ENCODE measurements at regions not wholly inside any gene's neighbourhood (a gene's known extent, or its start where the extent isn't known, plus 50 kb on each side); places are given as distances from the start of the nearest gene placed in this dataset.
"Not testable (repeated sequence)": the region's sequence is repeated elsewhere in the genome, so short reads cannot be mapped to it uniquely, and the experiment has no call there.

GRCh38 chr7:83820641-83821040 lies 171.7 kb upstream of the SEMA3E start:
- H4K20me1 ChIP-seq (ENCODE audit: insufficient read depth, low read length) = no peaks in the 10 kb centered on the region
- no peak for DNase-seq
- no peaks in the 10 kb centered on the region for H3K79me2 ChIP-seq (ENCODE audit: low read length)
- no peak overlapping the region for H3K4me3 ChIP-seq (ENCODE audit: low read length)
- H3F3A ChIP-seq (ENCODE audit: insufficient read depth, low read length) = no peaks in the 10 kb centered on the region
- no peaks in the 10 kb centered on the region for H3K9me2 ChIP-seq (replicated peaks; ENCODE audit: insufficient read depth, low read length)
- H3K36me3 ChIP-seq (replicated peaks; ENCODE audit: insufficient read depth, low read length) = no peaks in the 10 kb centered on the region
- H3K4me1 ChIP-seq (ENCODE audit: low read length) = no peaks in the 10 kb centered on the region
- TF ChIP-seq EZH2 (optimal IDR thresholded peaks at IDR 0.05; ENCODE audit: low read depth, low read length) = no peak
- no peak for TF ChIP-seq CTCF (IDR thresholded peaks at IDR 0.05; ENCODE audit: low read length)
- TF ChIP-seq EZH2phosphoT487 (IDR thresholded peaks at IDR 0.05; ENCODE audit: low read length) = no peak
- no peaks in the 10 kb centered on the region for H3K9me3 ChIP-seq (replicated peaks; ENCODE audit: insufficient read depth, low read length)
- H3K4me2 ChIP-seq (ENCODE audit: low read depth, low read length) = no peak overlapping the region
- no peak overlapping the region for H3K9ac ChIP-seq (ENCODE audit: low read length)
- H3K27ac ChIP-seq (ENCODE audit: low read length) = no peak overlapping the region
- no peaks in the 10 kb centered on the region for H3K27me3 ChIP-seq (replicated peaks; ENCODE audit: insufficient read depth, low read length)
- H2AFZ ChIP-seq (ENCODE audit: low read length) = no peak overlapping the region

GRCh38 chr7:83819911-83820310 lies 171.0 kb upstream of the SEMA3E start:
- H3K4me3 ChIP-seq (ENCODE audit: low read length) = no peak overlapping the region
- H3K79me2 ChIP-seq (ENCODE audit: low read length) = no peaks in the 10 kb centered on the region
- H3K27ac ChIP-seq (ENCODE audit: low read length) = no peak overlapping the region
- DNase-seq = no peak
- H3K4me2 ChIP-seq (ENCODE audit: low read depth, low read length) = no peak overlapping the region
- no peaks in the 10 kb centered on the region for H3K4me1 ChIP-seq (ENCODE audit: low read length)
- no peaks in the 10 kb centered on the region for H4K20me1 ChIP-seq (ENCODE audit: insufficient read depth, low read length)
- H3K27me3 ChIP-seq (replicated peaks; ENCODE audit: insufficient read depth, low read length) = no peaks in the 10 kb centered on the region
- H3K9me3 ChIP-seq (replicated peaks; ENCODE audit: insufficient read depth, low read length) = no peaks in the 10 kb centered on the region
- H2AFZ ChIP-seq (ENCODE audit: low read length) = no peak overlapping the region
- TF ChIP-seq EZH2 (optimal IDR thresholded peaks at IDR 0.05; ENCODE audit: low read depth, low read length) = no peak
- no peak for TF ChIP-seq CTCF (IDR thresholded peaks at IDR 0.05; ENCODE audit: low read length)
- TF ChIP-seq EZH2phosphoT487 (IDR thresholded peaks at IDR 0.05; ENCODE audit: low read length) = no peak
- H3K36me3 ChIP-seq (replicated peaks; ENCODE audit: insufficient read depth, low read length) = no peaks in the 10 kb centered on the region
- H3K9me2 ChIP-seq (replicated peaks; ENCODE audit: insufficient read depth, low read length) = no peaks in the 10 kb centered on the region
- H3F3A ChIP-seq (ENCODE audit: insufficient read depth, low read length) = no peaks in the 10 kb centered on the region
- H3K9ac ChIP-seq (ENCODE audit: low read length) = no peak overlapping the region

- H3K4me3 ChIP-seq (ENCODE audit: low read length) = no peak overlapping the region
- no peak overlapping the region for H3K9ac ChIP-seq (ENCODE audit: low read length)
- H3K4me2 ChIP-seq (ENCODE audit: low read depth, low read length) = no peak overlapping the region
- H3K36me3 ChIP-seq (replicated peaks; ENCODE audit: insufficient read depth, low read length) = no peaks in the 10 kb centered on the region
- H3K9me2 ChIP-seq (replicated peaks; ENCODE audit: insufficient read depth, low read length) = no peaks in the 10 kb centered on the region
- no peaks in the 10 kb centered on the region for H3K27me3 ChIP-seq (replicated peaks; ENCODE audit: insufficient read depth, low read length)
- H3K9me3 ChIP-seq (replicated peaks; ENCODE audit: insufficient read depth, low read length) = no peaks in the 10 kb centered on the region
- no peaks in the 10 kb centered on the region for H3K79me2 ChIP-seq (ENCODE audit: low read length)
- no peak overlapping the region for H3K27ac ChIP-seq (ENCODE audit: low read length)
- DNase-seq = no peak
- H4K20me1 ChIP-seq (ENCODE audit: insufficient read depth, low read length) = no peaks in the 10 kb centered on the region
- H3K4me1 ChIP-seq (ENCODE audit: low read length) = no peaks in the 10 kb centered on the region
- H2AFZ ChIP-seq (ENCODE audit: low read length) = no peak overlapping the region
- H3F3A ChIP-seq (ENCODE audit: insufficient read depth, low read length) = no peaks in the 10 kb centered on the region
- TF ChIP-seq EZH2 (optimal IDR thresholded peaks at IDR 0.05; ENCODE audit: low read depth, low read length) (no peak), EZH2phosphoT487 (IDR thresholded peaks at IDR 0.05; ENCODE audit: low read length) (no peak), CTCF (IDR thresholded peaks at IDR 0.05; ENCODE audit: low read length) (no peak)
Observed at GRCh38 chr7:83814480-83814879, 165.5 kb upstream of the SEMA3E start.

- not testable (repeated sequence) for H3K9ac ChIP-seq (ENCODE audit: low read length); H3K36me3 ChIP-seq (replicated peaks; ENCODE audit: insufficient read depth, low read length); H3K4me3 ChIP-seq (ENCODE audit: low read length); H3K4me1 ChIP-seq (ENCODE audit: low read length); DNase-seq; H3K4me2 ChIP-seq (ENCODE audit: low read depth, low read length); H3K9me3 ChIP-seq (replicated peaks; ENCODE audit: insufficient read depth, low read length); H3F3A ChIP-seq (ENCODE audit: insufficient read depth, low read length); H3K9me2 ChIP-seq (replicated peaks; ENCODE audit: insufficient read depth, low read length); H3K27me3 ChIP-seq (replicated peaks; ENCODE audit: insufficient read depth, low read length); H3K79me2 ChIP-seq (ENCODE audit: low read length); H3K27ac ChIP-seq (ENCODE audit: low read length); H2AFZ ChIP-seq (ENCODE audit: low read length); H4K20me1 ChIP-seq (ENCODE audit: insufficient read depth, low read length)
Observed at GRCh38 chr7:83812563-83812962, 163.6 kb upstream of the SEMA3E start.

All from MM.1S (cell line).